ENCODE measurements at regions not wholly inside any gene's neighbourhood (a gene's known extent, or its start where the extent isn't known, plus 50 kb on each side); places are given as distances from the start of the nearest gene placed in this dataset.
"Not testable (repeated sequence)": the region's sequence is repeated elsewhere in the genome, so short reads cannot be mapped to it uniquely, and the experiment has no call there.

DNA sequence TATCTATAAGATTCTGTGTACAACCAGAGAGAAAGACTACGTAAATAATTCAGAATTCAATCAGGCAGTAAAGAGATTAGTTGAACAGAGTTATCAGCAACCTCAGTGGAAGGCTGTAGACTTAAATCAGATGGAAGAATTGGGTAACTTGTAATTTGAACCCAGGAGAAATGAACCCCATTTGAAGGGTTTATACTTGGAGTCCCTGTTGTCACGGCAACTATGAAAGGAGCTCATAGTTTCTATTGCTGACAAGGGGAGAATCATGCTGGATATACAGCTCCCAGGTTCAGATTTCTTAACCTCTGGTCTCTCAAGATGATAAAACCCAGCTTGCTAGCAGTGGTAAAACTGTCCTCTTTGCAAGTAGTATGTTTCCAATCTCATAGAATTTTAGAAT is 54.4 kb upstream of the BMP4 start:
- no peak for DNase-seq (ENCODE audit: low read depth in 2 of 2)

DNA sequence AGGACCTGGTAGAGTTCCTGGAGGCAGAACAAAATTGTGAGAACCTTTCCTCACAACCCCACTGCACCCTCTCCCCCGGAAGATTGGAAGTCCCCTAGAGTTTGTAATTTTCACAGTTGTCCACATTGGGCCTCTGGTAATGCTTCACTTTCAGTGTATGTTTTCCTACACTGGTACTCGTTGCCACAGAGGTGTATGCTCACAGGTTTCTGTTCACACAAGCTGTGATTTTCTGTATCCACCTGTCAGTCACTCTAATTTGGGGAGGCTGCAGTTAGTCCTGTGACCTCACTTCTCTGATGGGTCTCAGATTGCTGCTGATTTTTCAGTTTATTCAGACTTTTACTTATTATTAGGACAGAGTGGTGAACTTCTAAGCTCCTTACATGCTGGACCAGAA is 66.4 kb upstream of the BMP4 start:
- no peak for DNase-seq (ENCODE audit: low read depth in 2 of 2)

- no peak for DNase-seq (ENCODE audit: low read depth in 2 of 2)
Measured at GRCh38 chr14:54025661-54026060, 69.0 kb upstream of the BMP4 start.

GRCh38 chr14:54026671-54027070 is 70.0 kb upstream of the BMP4 start:
- no peak for DNase-seq (ENCODE audit: low read depth in 2 of 2)

DNA sequence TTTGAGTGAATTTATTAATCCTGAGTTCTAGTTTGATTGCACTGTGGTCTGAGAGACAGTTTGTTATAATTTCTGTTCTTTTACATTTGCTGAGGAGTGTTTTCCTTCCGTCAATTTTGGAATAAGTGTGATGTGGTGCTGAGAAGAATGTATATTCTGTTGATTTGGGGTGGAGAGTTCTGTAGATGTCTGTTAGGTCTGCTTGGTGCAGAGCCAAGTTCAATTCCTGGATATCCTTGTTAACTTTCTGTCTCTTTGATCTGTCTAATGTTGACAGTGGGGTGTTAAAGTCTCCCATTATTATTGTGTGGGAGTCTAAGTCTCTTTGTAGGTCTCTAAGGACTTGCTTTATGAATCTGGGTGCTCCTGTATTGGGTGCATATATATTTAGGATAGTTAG is 74.4 kb upstream of the BMP4 start:
- not testable (repeated sequence) for DNase-seq (ENCODE audit: low read depth in 2 of 2)

- not testable (repeated sequence) for DNase-seq (ENCODE audit: low read depth in 2 of 2)
Measured at GRCh38 chr14:54033285-54033684, 76.7 kb upstream of the BMP4 start.

DNA sequence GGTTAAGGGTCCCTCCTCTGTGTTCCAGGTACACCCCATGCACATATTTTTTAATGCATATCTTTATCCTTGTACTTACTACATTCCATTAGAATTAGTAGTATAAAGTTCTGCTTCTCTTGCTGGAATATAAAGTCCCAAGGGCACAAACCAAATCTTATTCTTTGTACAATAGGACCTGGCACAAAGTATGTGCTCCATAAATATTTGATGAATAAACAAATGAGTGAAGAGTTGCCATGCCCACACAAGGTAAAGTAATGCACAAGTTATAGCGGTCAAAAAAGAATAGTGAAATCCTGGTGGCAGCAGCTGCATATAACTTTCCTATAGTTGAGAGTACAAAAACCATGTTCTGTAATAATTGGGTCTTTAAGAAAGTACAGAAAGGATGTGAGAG is 82.1 kb upstream of the BMP4 start:
- DNase-seq (ENCODE audit: low read depth in 2 of 2): no peak

- no peak for DNase-seq (ENCODE audit: low read depth in 2 of 2)
Measured at GRCh38 chr14:54039311-54039710, 82.7 kb upstream of the BMP4 start.

- no peak for DNase-seq (ENCODE audit: low read depth in 2 of 2)
Measured at GRCh38 chr14:54040846-54041245, 84.2 kb upstream of the BMP4 start.

DNA sequence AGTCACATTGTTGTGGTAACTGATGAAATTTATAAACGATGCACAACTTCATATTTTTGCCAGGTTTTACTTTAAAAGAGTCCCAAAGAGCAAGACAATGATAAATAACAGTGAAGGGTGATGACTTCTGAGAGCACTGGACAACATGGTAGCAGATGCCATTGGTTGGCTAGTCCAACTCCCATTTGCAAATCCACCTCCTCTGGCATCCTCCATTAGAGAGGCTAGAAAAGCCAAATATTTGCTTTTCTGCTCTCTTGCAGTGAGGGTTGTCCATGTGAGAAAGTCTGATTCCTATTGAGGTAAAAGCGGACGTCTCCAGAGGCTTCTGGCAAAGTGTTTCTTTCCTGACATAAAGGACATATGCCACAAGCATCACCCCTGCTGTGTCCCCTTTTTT is 89.6 kb upstream of the BMP4 start:
- no peak for DNase-seq (ENCODE audit: low read depth in 2 of 2)

GRCh38 chr14:54047645-54048308 is 91.2 kb upstream of the BMP4 start:
- no peak for DNase-seq (ENCODE audit: low read depth in 2 of 2)

DNA sequence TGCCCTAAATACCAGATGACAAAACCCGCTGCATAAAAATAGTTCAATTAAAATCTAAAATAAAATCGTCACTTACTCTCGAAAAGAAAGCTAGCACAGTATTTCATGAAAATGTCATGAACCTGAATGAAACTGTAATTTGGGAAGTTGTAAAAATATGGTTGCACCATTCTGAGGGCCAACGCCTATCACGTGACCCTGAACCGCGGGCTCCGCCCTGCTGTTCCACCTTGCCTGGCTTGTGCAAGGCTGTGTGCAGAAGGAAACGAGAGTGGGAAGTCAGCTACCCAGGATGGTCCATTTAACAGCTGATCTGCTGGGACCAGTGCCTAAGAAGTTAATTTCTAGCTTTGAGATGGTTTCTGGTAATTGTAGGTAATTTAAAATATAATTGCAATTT is 91.7 kb upstream of the BMP4 start:
- DNase-seq (ENCODE audit: low read depth in 2 of 2): no peak

- no peak for DNase-seq (ENCODE audit: low read depth in 2 of 2)
Measured at GRCh38 chr14:54048736-54049135, 92.1 kb upstream of the BMP4 start.

- DNase-seq (ENCODE audit: low read depth in 2 of 2): no peak
Measured at GRCh38 chr14:54050759-54051158, 94.1 kb upstream of the BMP4 start.

DNA sequence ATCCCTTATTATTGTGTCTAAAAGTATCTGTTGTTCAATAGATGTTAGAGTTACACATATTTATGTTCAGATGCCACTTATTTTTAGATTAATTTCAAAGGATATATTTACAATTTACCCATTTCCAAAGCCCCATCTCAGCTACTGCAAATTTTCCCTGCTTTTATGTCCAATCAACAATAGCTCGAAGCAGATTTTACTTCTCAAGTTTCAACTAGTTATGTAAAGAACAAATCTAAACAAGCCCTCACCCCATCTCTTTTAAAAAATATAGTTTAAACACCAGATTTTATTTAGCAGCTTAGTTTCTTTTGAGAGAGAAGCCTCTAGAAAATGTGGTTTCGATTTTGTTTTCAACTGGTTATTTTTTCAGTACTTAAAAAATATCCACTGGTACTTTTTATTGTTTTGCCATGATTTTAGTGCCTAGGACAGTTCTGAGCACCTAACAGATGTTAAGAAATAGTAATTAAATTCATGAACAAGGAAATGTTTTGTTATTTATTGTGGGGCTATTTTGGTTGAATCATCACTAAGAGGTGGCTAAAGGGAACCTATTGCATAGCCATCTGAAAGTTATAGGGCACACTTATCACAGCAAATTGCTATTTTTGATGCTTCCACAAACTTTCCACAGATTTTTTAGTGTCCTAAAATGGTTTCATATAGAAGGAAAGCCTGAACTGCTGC is 96.2 kb upstream of the BMP4 start:
- no peak for DNase-seq (ENCODE audit: low read depth in 2 of 2)

DNA sequence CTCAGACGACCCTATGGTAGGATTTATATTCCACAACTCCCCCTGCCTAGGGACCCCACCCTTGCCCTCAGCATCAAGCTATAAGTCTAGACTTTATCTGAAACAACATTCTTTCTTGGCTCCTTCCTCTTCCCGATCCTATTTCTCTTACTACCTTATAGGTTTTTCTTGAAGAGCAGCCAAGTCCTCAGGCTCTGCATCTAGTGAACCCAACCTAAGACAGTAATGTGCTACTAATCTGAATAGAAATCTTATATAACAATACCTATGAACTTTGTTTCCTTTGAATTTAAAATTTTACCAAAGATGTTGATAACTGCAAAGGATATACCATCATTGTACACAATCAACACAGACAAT is 96.7 kb upstream of the BMP4 start:
- DNase-seq (ENCODE audit: low read depth in 2 of 2): no peak

GRCh38 chr14:54058505-54058904 is 101.9 kb upstream of the BMP4 start:
- no peak for DNase-seq (ENCODE audit: low read depth in 2 of 2)

- no peak for DNase-seq (ENCODE audit: low read depth in 2 of 2)
Measured at GRCh38 chr14:54083549-54084239, 127.1 kb upstream of the BMP4 start.

- no peak for DNase-seq (ENCODE audit: low read depth in 2 of 2)
Measured at GRCh38 chr14:54085232-54085761, 128.7 kb upstream of the BMP4 start.

DNA sequence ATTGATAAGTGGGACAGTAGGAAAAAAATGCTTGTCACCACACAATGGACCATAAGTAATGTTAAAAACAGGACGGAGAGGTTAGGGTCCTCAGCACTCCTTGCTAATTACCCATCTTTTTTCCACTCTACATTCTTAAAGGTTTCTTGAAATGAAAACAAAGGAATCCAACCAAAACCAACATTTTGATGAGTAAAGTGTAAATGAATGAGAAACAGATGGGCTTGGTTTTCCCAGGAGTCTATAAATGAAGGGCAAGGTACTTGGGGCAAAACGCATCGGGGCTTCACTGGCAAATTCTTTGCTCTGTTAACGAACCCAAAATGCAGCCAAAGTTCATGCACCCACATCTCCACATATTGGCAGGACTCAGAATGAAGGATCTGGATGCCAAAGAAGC is 129.2 kb upstream of the BMP4 start:
- no peak for DNase-seq (ENCODE audit: low read depth in 2 of 2)

- DNase-seq (ENCODE audit: low read depth in 2 of 2): no peak
Measured at GRCh38 chr14:54086767-54087166, 130.1 kb upstream of the BMP4 start.

DNA sequence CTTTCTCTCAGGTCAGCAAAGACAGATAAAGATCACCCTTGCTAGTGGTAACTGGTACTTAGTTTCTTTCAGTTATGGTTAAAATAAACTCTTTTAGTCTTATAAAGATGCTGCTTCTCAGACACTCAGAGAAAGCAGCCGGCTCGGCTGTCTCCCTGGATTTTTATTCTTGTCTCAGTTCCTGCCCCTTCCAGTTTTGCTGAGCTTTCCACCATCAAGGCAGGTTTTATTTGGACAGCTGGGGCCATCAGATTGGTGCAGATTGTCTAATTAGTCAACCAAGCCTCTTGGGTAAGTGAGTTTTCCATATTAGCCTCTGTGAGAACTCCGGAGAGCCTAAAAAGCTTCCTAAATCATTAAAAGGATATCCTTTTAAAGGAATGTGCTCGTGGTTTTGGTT is 130.8 kb upstream of the BMP4 start:
- no peak for DNase-seq (ENCODE audit: low read depth in 2 of 2)

DNA sequence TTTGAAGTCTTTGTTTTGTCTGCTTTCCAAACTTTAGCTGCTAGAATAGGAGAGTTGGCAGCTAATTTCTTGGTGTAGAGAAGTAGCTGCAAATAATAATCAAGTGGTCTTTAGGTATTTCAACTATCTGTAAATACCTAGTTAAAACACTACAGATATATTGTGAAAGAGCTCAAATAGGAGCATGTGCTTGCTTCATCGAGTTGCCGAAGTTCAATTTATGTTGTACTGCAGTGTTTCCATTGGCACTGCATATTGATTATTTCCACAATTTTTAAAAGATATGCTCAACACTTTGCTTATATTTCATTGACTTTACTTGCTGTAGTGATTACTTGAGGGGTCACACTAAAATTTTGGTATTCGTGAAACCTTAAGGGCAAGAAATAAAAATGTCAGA is 131.6 kb upstream of the BMP4 start:
- no peak for DNase-seq (ENCODE audit: low read depth in 2 of 2)

Measured in stimulated activated CD8-positive, alpha-beta memory T cell treated with anti-CD3 and anti-CD28 coated beads, Interleukin-15, amount 100 ng/mL, for 48 hours (primary cell).